ENCODE measurements at regions not wholly inside any gene's neighbourhood (a gene's known extent, or its start where the extent isn't known, plus 50 kb on each side); places are given as distances from the start of the nearest gene placed in this dataset.
A peak's percentile ranks its signal among the peaks of the same experiment; 100 is the strongest.
"Not testable (repeated sequence)": the region's sequence is repeated elsewhere in the genome, so short reads cannot be mapped to it uniquely, and the experiment has no call there.

- no peak for DNase-seq
These were observed 52.7 kb upstream of the SERBP1 start for GRCh38 chr1:67482733-67483482.

GRCh38 chr1:67484492-67484891, 54.3 kb upstream of the SERBP1 start:
- no peak for DNase-seq

GRCh38 chr1:67485046-67485811, 55.0 kb upstream of the SERBP1 start:
- peak; percentile 25 for DNase-seq

- DNase-seq = no peak
These were observed 59.4 kb upstream of the SERBP1 start for GRCh38 chr1:67489643-67490042.

- no peak for DNase-seq
These were observed 61.1 kb upstream of the SERBP1 start for GRCh38 chr1:67491280-67491679.

GRCh38 chr1:67493148-67493547, 62.9 kb upstream of the SERBP1 start:
- no peak for DNase-seq

- DNase-seq = no peak
These were observed 65.1 kb upstream of the SERBP1 start for GRCh38 chr1:67495327-67495726.

- no peak for DNase-seq
These were observed 66.1 kb upstream of the SERBP1 start for GRCh38 chr1:67496329-67496728.

- peak; percentile 68 for DNase-seq
These were observed 70.3 kb upstream of the SERBP1 start for GRCh38 chr1:67500413-67500959.

GRCh38 chr1:67503974-67504373, 73.8 kb upstream of the SERBP1 start:
- DNase-seq = no peak

- DNase-seq = not testable (repeated sequence)
These were observed 83.4 kb upstream of the SERBP1 start for GRCh38 chr1:67513392-67514294.

- no peak for DNase-seq
These were observed 84.1 kb upstream of the SERBP1 start for GRCh38 chr1:67514300-67514699.

GRCh38 chr1:67514786-67515185, 84.6 kb upstream of the SERBP1 start:
- no peak for DNase-seq

- DNase-seq = no peak
These were observed 85.3 kb upstream of the SERBP1 start for GRCh38 chr1:67515324-67516080.

- DNase-seq = no peak
These were observed 86.8 kb upstream of the SERBP1 start for GRCh38 chr1:67517046-67517445.

GRCh38 chr1:67522001-67522441, 91.8 kb upstream of the SERBP1 start:
- no peak for DNase-seq

- no peak for DNase-seq
These were observed 92.6 kb upstream of the SERBP1 start for GRCh38 chr1:67522793-67523192.

GRCh38 chr1:67524143-67525052, 94.2 kb upstream of the SERBP1 start:
- no peak for DNase-seq

- no peak for DNase-seq
These were observed 95.0 kb upstream of the SERBP1 start for GRCh38 chr1:67525053-67525760.

GRCh38 chr1:67528141-67528540, 97.9 kb upstream of the SERBP1 start:
- no peak for DNase-seq
